ENCODE measurements at regions not wholly inside any gene's neighbourhood (a gene's known extent, or its start where the extent isn't known, plus 50 kb on each side); places are given as distances from the start of the nearest gene placed in this dataset.
A peak's percentile ranks its signal among the peaks of the same experiment; 100 is the strongest.
"Not testable (repeated sequence)": the region's sequence is repeated elsewhere in the genome, so short reads cannot be mapped to it uniquely, and the experiment has no call there.

DNA sequence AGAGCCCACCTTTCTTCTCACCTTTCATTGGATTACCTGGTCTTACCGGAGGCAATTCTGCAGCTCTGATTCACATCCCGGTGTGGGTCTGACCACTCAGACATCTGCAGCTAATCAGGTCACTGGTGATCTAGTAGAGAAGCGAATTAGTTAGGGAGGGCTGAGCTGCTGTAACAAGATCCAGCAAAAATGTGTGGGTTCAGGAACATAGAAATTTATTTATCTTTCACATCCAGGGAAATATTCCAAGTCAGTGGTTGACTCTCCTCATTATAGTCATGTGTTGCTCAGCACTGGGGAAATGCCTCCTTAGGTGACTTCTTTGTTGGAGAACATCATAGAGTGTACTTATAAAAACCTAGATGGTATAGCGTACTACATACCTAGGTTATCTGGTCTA, 218.7 kb upstream of the PELI2 start:
- DNase-seq = no peak

DNA sequence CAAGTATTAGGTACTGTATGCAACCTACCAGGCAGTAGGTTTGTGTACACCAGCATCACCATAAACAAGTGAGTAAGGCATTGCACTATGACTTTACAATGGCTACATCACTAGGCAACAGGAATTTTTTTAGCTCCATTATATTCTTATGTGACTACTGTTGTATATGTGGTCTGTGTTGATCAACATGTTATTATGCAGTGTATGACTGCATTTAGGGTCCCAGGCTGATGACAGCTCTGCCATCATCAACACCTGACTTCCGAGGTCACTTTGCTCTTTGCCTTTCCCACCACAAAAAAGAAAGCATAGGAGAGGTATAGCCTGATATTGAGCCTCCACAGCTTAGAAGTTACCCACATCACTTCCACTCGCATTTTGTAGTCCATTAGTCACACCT, 217.5 kb upstream of the PELI2 start:
- DNase-seq = no peak

DNA sequence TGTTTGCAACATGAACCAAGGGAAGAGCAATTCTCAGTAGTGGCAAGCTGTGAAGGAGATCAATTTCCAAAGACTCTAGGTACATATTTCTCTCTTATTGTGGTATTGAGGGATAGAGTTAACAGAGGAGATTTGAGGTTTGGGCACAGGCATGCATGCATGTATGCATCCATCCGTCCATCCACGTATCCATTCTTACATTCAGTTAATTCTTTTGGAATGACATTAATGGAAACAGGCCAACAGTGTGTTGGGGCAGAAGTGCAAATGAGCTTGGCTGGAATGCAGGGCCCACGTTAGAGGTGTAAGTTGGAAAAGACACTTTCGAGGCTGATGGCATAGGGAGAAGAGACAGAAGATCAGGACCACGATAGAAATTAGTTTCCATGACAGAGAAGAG, 216.9 kb upstream of the PELI2 start:
- DNase-seq = no peak

DNA sequence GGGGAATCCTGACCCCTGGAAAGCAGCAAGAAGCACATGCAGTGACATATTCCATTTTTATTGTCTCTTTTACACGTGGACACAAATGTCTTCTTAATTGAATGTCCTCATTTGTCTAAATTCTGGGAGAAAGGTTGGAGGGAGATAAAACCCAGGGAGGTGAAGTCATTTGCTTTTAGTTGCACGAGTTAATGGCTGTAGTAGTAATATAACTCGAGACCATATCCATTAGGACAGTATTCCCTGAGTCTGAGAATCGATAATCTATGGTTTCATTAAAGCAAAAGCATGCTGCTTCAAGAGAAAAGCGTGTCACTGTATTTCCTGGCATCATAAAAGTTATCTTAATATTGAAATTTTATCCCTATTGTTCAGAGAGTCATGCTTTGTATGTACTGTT, 216.0 kb upstream of the PELI2 start:
- DNase-seq = no peak

DNA sequence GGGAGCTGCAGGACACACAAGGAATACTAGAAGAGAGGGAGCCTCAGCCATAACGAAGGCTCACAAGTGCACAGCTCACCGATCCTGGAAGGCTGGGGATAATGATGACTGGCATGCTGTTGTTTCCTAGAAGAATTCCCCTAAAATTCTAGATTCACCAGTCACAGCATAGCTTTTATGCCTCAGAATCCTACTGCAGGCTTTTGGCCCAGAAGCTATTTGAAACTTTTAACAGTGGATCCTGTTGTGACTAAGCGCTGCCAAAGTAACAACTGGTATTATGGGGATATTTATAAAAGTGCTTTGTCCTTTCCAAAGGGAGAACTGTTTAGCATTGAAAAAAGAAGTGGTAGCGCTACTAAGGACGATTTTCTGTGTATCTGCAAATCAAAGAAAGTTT, 214.1 kb upstream of the PELI2 start:
- DNase-seq = no peak

DNA sequence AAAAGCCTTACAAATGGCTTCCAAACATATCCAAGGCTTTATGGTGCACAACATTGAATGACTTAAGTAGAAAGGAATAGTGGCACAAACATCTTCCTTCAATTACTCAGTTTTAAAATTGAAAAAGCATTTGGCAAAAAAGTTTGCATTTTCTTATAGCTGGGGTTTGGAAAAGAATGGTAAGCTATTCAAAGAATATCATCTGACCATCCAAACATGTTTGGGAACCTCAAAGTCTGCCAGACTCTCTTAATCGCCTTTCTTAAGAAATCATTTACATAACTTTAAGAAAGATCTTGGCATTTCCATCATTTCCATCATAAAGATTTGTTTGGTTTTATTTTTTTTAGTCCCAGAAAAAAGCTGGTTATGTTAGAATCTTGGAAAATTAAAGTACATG, 210.1 kb upstream of the PELI2 start:
- no peak for DNase-seq

DNA sequence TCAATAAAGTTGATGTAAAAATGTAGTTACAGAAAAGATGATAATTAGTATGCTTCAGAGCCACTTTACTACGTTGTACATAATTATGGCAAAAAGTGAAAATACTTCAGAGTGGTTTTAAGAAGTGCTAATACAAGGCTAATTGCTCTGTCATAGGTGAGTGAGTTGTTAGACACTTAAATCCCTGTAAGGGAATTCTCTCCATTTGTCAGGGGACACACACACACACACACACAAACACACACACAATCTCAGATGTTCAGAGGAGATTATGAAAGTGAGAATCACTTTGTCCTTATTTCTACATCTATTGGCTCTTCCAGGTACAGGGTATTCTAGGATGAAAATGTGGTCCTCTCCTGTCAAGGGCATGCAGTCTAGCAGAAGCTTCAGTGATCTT, 208.3 kb upstream of the PELI2 start:
- no peak for DNase-seq

DNA sequence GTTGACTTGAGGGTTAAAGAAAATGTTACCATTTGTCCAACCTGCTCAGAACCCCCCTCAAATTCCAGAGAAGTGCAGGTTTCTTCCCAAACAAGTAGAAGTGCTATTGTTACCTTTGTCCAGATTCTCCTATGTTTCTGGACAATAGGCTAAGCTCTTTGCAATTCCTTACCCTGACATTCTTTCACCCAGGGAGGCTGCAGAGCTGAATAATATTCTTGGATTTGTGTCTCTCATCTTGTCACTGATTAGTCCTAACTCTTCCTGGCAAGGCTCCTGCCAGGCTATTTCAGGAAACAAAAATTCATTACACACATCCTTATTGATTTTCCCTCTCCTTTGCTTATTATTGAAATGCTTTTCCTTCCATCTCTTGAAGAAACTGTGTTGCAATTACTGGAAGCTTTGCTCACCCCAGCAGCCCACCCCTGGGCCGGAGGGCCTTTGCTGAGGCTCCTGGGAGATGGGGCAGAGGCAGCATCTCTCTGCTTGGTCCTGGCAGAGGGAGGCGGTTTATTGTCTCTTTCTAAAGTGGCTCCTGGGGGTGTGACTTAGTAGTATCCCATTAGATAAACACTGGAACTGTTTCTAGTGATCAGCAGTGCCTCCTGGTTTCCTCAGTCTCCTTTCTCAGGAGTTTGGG, 207.5 kb upstream of the PELI2 start:
- no peak for DNase-seq

DNA sequence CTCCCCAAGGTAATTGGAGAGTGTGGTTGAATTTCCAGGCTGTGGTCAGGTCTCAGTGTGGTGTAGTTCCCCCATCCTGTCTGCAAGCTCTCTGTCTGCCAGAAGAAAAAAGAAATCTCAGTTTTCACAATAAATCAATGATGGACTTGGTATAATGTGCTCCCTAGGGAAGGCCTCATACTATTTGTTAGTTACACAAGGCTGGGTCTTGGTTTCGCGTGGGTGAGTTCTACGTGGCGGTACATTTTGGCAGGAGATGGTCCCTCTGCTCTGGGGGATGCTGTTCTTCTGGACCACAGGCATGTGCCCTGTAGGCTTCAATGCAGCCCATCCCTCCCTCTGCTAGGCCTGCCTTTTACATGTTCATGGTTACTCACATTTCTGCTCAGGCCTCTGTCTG, 206.4 kb upstream of the PELI2 start:
- DNase-seq = no peak

DNA sequence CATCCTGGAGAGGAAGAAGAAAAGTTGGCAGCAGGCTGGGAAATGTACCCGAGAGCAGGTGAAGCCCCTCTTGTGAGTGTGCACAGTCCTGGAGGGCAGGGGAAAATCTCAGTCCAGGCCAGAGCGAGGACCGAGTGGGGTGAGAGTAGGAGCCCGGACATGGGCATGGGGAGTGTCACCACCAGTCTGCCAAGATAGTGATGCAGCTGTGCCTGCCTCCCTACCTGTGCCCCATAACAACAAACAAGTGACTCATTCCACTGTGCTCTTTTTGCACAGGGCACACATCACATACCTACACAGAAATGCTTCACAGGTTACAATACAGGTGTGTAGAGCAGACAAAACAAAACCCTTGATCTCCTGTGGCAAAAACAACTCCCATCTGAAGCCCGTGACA, 205.9 kb upstream of the PELI2 start:
- DNase-seq = no peak

DNA sequence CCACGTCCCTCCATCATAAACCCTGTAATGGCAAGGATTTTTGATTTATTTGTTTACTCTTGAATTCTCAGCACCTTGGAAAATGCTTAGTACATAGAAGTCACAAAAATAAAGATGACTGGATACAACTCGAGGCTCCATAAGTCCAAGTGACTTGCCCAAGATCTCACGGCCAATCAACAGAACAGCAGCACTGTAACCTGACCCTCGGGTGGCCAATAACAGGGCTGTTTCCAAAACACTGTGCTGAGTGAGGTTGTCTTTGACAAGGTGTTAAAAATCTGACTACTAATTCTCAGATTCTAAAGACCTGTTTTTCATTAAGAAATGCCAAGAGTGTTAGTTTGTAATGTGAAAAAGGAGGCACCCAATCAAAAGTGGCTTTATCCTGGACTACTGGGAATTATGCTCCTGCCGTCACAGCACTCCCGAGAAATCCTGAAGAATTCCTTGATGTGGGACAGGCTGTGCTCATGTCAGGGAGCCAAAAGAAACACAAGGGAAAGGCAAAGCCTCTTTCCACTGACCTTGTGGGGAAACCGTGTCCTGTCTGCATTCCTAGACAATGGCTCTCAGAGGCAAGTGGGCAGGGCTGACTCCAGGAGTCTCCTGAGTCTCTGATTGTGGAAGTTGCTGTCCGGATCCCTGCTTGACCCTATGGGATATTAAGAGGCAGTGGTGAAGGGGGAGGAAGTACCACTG, 204.7 kb upstream of the PELI2 start:
- no peak for DNase-seq

DNA sequence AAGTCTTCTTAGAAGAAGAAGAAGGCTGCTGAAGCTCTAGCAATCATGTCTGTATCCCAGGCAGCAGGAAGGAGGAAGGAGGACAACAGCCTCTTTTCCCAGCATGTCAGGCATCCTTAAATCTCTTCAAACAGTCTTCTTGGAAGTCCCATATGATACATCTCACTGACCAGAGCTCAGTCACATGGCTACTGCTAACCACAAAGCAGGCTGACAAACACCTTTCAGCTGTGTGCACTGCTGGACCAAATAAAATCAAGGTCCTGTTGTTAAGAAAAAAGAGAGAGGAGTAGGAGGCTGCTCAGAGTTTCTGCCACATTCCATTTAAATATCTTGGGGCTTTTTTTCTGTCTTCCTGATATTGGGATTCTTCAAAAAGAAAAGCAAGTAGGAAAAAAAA, 203.4 kb upstream of the PELI2 start:
- no peak for DNase-seq

DNA sequence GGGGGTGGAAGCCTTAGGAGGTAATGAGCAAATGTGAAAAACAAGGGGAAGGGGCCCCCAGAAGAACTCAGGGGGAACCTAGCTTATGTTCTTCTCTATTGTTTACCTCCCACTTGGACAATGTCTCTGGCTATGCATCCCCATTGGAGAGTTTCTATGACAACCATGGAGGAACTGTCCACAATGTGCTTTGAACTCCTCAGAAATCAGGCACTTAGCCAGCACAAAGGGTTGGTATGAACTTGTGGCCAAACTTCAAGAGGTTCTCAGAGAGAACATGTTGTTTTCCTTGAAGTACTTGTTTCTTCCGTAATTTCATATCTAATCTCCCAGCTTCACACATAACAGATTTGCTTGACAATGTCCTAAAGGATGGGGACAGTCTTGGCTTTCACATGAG, 202.8 kb upstream of the PELI2 start:
- DNase-seq = no peak

DNA sequence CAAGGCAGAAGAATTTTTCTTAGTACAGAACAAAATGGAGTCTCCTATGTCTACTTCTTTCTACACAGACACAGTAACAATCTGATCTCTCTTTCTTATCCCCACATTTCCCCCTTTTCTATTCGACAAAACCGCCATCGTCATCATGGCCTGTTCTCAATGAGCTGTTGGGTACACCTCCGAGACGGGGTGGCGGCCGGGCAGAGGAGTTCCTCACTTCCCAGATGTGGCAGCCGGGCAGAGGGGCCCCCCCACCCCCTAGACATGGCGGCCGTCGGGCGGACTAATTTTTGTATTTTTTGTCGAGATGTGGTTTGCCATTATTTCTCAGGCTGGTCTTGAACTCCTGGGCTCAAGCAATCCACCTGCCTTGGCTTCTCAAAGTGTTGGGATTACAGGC, 198.4 kb upstream of the PELI2 start:
- not testable (repeated sequence) for DNase-seq

DNA sequence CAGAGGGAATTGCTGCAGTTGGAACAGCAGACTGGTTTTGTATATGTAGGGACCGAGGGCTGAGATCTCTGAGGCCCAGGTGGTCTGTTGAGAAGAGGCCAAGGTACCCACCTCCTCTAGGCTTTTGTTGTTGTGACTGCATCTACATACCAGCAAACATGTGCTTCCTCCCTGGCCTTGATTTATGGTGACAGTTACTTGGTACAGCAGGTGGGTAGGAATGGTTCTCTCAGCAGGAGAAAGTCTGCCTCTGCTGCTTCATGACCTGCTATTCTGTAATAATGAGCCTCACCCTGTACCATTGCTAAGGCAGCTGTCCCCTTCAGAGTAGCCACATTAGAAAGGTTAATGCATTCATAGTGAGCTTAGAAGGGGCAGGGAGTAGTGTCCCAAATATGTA, 196.7 kb upstream of the PELI2 start:
- DNase-seq = peak; percentile 37 to 54

DNA sequence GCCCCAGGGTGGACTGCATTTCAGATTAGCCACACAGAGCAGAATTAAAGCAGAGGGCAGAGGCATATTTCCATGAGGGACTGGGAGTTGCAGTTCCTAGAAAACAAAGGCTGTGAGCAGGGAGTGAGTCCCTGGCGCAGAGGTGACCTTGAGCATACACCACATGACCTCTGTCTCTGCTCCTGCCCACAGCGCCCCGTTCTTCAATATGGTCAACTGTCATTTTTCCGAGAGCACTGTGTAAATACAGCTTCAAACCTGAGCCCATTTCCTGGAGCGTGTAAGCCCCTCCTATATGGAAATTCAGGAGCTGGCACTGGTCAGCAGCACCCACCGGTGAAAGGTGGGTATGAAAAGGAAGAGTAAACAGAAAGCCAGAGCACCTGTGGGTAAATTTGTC, 192.2 kb upstream of the PELI2 start:
- DNase-seq = peak; percentile 70 to 89

DNA sequence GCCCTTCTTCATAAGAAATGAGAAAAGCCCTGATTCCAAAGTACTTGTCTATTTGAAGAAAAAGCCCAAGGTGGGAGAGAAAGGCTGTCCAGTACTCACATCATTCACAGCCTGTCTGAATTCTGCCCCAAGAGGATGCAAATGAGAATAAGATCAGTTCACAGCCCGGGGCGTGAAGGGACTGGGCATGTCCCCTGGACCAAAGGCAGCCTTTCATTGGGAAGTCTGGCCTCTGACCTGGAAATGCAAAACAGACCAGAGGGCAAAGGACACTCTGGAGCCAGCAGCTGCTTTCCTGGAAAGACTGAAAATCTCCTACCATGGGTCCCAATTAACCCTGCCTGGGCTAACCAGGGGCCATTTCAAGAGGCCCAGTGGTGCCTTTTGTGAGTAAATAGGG, 191.2 kb upstream of the PELI2 start:
- no peak for DNase-seq

DNA sequence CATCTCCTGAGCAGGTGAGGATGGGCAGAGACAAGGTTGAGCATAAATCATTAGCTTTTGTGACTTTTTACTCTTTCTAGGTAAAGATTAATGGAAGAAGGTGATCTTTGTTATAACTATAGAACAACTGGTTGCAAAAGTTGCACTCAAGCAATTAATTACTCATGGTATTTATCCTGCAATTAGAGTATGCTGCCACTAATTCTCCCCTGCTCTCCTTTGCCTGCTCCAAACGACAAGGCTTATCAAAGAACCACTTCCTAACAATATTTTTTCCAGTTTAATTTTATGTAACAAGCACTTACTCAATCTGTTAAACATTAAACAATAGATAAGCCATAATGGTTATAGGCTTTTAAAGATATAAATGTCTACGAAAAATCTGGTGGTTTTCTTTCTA, 189.9 kb upstream of the PELI2 start:
- no peak for DNase-seq

DNA sequence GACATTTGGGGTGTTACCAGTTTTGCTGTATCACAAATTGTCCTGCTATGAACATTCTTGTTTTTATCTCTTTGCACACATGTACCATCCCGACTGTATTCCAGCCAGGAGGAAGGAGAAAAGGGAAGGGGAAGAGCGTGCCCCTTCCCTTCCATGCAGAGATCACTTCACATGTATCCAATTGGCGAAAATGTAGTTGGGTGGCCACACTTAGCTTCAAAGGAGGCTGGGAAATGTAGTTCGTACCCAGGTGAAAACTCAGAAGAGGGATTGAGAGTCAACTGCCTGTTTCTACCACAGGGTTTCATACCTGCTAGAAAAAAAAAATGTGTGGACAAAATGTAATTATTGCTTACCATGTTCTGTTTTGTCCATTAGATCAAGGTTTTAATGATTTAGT, 189.1 kb upstream of the PELI2 start:
- DNase-seq = no peak

DNA sequence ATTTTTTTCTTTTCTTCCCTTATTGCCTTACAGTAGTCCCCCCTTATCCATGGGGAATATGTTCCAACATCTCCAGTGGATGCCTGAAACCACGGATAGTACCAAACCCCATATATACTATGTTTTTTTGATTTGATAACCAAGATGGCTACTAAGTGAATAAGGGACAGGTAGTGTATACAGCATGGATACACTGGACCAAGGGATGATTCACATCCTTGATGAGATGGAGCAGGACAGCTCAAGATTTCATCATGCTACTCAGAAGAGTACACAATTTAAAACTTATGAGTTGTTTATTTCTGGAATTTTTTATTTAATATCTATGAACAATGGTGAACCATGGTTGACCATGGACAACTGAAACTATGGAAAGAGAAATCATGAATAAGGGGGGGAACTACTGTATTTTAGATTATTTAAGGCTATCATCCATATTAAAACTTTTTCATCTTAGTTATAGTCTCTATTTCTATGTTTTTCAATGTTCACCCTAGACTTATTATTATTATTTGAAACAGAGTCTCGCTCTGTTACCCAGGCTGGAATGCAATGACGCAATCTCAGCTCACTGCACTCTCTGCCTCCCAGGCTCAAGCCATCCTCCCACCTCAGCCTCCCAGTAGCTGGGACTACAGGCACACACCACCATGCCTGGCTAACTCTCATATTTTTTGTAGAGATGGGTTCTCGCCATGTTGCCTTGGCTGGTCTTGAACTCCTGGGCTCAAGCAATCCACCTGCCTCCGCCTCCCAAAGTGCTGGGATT, 188.0 kb upstream of the PELI2 start:
- no peak for DNase-seq

DNA sequence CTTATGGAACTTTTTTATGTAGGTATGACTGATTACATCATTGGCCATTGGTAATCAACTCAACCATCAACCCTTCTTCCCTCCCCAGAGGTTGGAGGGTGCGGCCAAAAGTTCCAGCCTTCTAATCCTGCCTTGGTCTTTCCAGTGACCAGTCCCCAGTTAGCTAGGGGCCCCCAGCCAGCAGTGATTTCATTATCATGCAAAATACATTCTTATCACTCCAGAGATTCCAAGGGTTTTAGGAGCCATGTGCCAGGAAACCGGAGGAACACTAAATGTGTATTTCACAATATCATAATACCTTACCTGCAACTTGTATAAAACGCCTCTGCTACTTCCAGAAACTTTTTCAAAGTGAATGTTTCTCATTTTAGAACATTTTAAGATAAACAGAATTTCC, 181.5 kb upstream of the PELI2 start:
- no peak for DNase-seq

DNA sequence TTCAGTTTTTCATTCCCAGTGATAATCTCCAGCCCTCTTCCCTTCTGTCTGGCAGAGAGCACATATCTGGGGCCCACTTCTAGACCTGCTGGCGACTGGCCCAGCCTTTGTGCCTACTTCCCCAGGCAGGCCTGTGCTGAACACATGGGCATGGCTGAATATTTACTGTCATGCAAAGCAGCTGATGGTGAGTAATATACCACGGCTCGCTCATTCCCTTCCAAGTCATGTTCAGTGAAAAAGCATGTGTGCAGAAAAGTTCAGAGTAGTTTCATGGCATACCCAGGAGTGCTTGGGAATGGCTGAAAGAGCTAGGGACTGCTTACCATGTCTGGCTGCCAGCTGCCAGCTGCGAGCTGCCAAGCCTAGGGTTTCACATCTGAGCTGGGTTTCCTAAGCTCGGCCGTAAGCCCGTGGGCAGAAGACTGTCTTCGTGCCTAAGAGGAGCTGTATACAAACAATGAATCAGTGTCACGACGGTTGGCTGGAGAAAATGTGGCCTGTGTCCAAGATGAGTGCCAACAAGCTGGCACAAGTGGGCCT, 179.9 kb upstream of the PELI2 start:
- DNase-seq = no peak

DNA sequence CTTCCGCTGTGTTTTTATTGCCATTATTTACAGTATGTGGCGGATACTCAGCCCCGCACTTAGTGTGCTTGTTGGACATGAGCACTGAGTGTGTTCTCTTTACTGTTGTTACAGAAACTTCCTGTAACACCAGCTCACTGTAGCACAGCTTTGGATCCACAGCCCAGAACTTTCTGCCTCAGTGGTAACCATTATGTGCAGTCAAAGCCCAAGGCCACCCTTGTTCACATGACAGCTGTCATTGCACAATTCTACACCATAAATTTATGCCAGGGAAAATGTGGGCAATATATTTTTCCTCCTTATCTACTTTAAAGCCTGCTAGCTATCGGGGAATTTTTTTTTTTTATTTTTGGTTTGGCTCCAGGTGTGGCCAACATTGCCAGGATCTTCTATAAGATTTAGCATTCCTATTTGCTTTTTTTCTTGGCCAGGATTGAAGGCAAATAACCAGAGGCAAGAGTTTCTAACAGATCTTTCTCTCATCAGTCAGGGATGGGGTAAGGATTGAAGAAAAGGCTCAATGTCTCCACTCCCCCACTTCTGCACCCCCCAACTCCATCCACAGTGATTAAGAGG, 176.0 kb upstream of the PELI2 start:
- DNase-seq = no peak

DNA sequence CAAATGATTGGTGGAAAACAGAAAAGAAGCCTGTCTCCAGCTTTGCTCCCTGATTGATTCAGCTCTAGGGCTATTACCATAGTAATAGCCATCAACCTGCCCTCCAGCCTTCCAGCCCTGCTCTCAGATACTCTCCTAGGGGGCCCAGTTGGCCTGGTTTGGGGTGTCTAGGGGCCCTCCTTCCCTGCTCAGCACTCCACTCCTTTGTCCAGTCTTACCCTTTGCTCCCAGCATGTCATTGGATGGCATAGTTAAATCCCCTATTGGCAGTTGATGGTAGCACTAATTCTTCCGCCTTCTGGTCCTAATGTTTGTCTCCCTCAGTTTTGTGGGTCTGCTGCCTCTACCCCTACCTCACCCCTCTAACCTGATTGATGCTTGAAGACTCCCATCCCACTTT, 175.4 kb upstream of the PELI2 start:
- no peak for DNase-seq
